Caco-2 (cell line): ENCODE measurements at regions not wholly inside any gene's neighbourhood (a gene's known extent, or its start where the extent isn't known, plus 50 kb on each side); places are given as distances from the start of the nearest gene placed in this dataset.

Source experiments
- BruUV-seq: library from RNA; stranded (reverse); fragments of 400-500 nt; replicated peaks from 2 replicates; lab custom pipeline; 2021; lab: Mats Ljungman, UMichigan
- CTCF ChIA-PET: fragments of 300-600 bp; sonication (Branson Sonifier 250); formaldehyde crosslinking; loops from one replicate; lab custom pipeline; 2022; ENCODE audit warnings: antibody characterized with exemption; lab: Charles Lee
- POLR2A ChIA-PET: fragments of 300-600 bp; sonication (Branson Sonifier 250); formaldehyde crosslinking; loops from one replicate; lab custom pipeline; 2022; ENCODE audit warnings: antibody characterized with exemption; lab: Charles Lee
- DNase-seq, 2 experiments: peaks; one replicate each; pipeline versions ENCODE4 v3.0.0 to v3.0.0-alpha.2; 2020 to 2022
- H3K27me3 ChIP-seq: replicated peaks from 2 replicates; pipeline ENCODE4 v1.6.0; 2011; ENCODE audit warnings: low read length; ENCODE audit not compliant: control insufficient read depth, insufficient read depth
- H3K36me3 ChIP-seq: 2 replicates; pipeline ENCODE4 v1.5.1; 2011; ENCODE audit warnings: low read length; ENCODE audit not compliant: control insufficient read depth, insufficient read depth
- H3K4me1 ChIP-seq: fragments of 250-450 bp; sonication (Bioruptor Pico); 2 replicates; pipeline ENCODE4 v1.5.1; 2020; ENCODE audit warnings: mild to moderate bottlenecking
- H3K4me3 ChIP-seq: 2 replicates; pipeline ENCODE4 v1.5.1; 2011; ENCODE audit warnings: low read depth, mild to moderate bottlenecking, control low read depth, low read length
- H3K9me3 ChIP-seq: fragments of 250-450 bp; sonication (Bioruptor Pico); 2 replicates; pipeline ENCODE4 v1.5.1; 2020; ENCODE audit warnings: mild to moderate bottlenecking, moderate library complexity
- H3K27ac Mint-ChIP-seq: one replicate; pipeline ENCODE4 v1.8.0; 2022; ENCODE audit warnings: mixed read lengths; ENCODE audit not compliant: unreplicated experiment
- H3K27me3 Mint-ChIP-seq: one replicate; pipeline ENCODE4 v1.8.0; 2022; ENCODE audit warnings: mixed read lengths; ENCODE audit not compliant: insufficient read depth, unreplicated experiment
- H3K36me3 Mint-ChIP-seq: one replicate; pipeline ENCODE4 v1.8.0; 2022; ENCODE audit warnings: mild to moderate bottlenecking, mixed read lengths; ENCODE audit not compliant: insufficient read depth, unreplicated experiment
- H3K4me1 Mint-ChIP-seq: one replicate; pipeline ENCODE4 v1.8.0; 2022; ENCODE audit warnings: low read depth, mixed read lengths; ENCODE audit not compliant: unreplicated experiment
- H3K4me3 Mint-ChIP-seq: one replicate; pipeline ENCODE4 v1.8.0; 2022; ENCODE audit warnings: mild to moderate bottlenecking, moderate library complexity, mixed read lengths; ENCODE audit not compliant: unreplicated experiment
- H3K9me3 Mint-ChIP-seq: one replicate; pipeline ENCODE4 v1.8.0; 2022; ENCODE audit warnings: mixed read lengths; ENCODE audit not compliant: unreplicated experiment
- CTCF ChIP-seq, 2 experiments: fragments of 200-600 bp in 1 of 2; IDR thresholded peaks; 1 replicate in 1 of 2; 2 replicates in 1 of 2; pipeline versions ENCODE4 v1.5.1 to v1.8.0; 2011 to 2022; ENCODE audit warnings: antibody characterized with exemption in 1 of 2, control low read depth in 1 of 2, inconsistent platforms in 1 of 2, low read depth in 1 of 2, low read length in 1 of 2, mild to moderate bottlenecking in 1 of 2, moderate library complexity in 1 of 2; ENCODE audit not compliant: insufficient read depth in 1 of 2, severe bottlenecking in 1 of 2, unreplicated experiment in 1 of 2
- intact Hi-C: fragments of 100-400 bp; cut with micrococcal nuclease; formaldehyde crosslinking; loops from one replicate; pipeline ENCODE4 v1.10.0; 2022; ENCODE audit not compliant: unreplicated experiment

- Mint-ChIP-seq H3K9me3 (peaks cover 10% of the 10 kb centered on the region), H3K27me3 (no peaks in the 10 kb centered on the region), H3K36me3 (no peaks in the 10 kb centered on the region), H3K27ac (no peak overlapping the region), H3K4me3 (no peak overlapping the region), H3K4me1 (no peaks in the 10 kb centered on the region)
- Histone ChIP-seq H3K36me3 (no peaks in the 10 kb centered on the region), H3K4me1 (no peaks in the 10 kb centered on the region), H3K4me3 (no peak overlapping the region), H3K9me3 (no peaks in the 10 kb centered on the region), H3K27me3 (no peaks in the 10 kb centered on the region)
- intact Hi-C loops: no loop called here
- DNase-seq: no peak
- BruUV-seq: no TSS peak
- ChIA-PET POLR2A (no interaction called here), CTCF (no interaction called here)
- TF ChIP-seq CTCF (IDR thresholded peaks at IDR 0.05; ENCODE audit: insufficient read depth in 1 of 2, low read depth in 1 of 2, low read length in 1 of 2, severe bottlenecking in 1 of 2, unreplicated experiment in 1 of 2): no peak
These were observed 480.2 kb upstream of the PRICKLE1 start for GRCh38 chr12:43069768-43070221.

- Histone ChIP-seq H3K4me1 (no peaks in the 10 kb centered on the region), H3K9me3 (no peaks in the 10 kb centered on the region), H3K27me3 (no peaks in the 10 kb centered on the region), H3K36me3 (no peaks in the 10 kb centered on the region), H3K4me3 (no peak overlapping the region)
- H3K27me3 Mint-ChIP-seq: no peaks in the 10 kb centered on the region
- no peaks in the 10 kb centered on the region for H3K9me3 Mint-ChIP-seq
- CTCF ChIA-PET: no interaction called here
- no peak overlapping the region for H3K27ac Mint-ChIP-seq
- DNase-seq: no peak
- H3K4me1 Mint-ChIP-seq: no peaks in the 10 kb centered on the region
- POLR2A ChIA-PET: no interaction called here
- intact Hi-C loops: no loop called here
- no peak for TF ChIP-seq CTCF (IDR thresholded peaks at IDR 0.05; ENCODE audit: insufficient read depth in 1 of 2, low read depth in 1 of 2, low read length in 1 of 2, severe bottlenecking in 1 of 2, unreplicated experiment in 1 of 2)
- no peak overlapping the region for H3K4me3 Mint-ChIP-seq
- no peaks in the 10 kb centered on the region for H3K36me3 Mint-ChIP-seq
- no TSS peak for BruUV-seq
These were observed 476.9 kb upstream of the PRICKLE1 start for GRCh38 chr12:43066471-43066870.

GRCh38 chr12:43063650-43064049 lies 474.1 kb upstream of the PRICKLE1 start:
- H3K9me3 Mint-ChIP-seq: no peaks in the 10 kb centered on the region
- H3K4me1 Mint-ChIP-seq: no peaks in the 10 kb centered on the region
- no peaks in the 10 kb centered on the region for H3K9me3 ChIP-seq
- BruUV-seq: no TSS peak
- no peaks in the 10 kb centered on the region for H3K27me3 Mint-ChIP-seq
- H3K27ac Mint-ChIP-seq: no peak overlapping the region
- no peaks in the 10 kb centered on the region for H3K36me3 Mint-ChIP-seq
- H3K4me1 ChIP-seq: no peaks in the 10 kb centered on the region
- H3K4me3 Mint-ChIP-seq: no peak overlapping the region
- ChIA-PET CTCF (no interaction called here), POLR2A (no interaction called here)
- no peak for TF ChIP-seq CTCF (IDR thresholded peaks at IDR 0.05; ENCODE audit: insufficient read depth in 1 of 2, low read depth in 1 of 2, low read length in 1 of 2, severe bottlenecking in 1 of 2, unreplicated experiment in 1 of 2)
- H3K27me3 ChIP-seq: no peaks in the 10 kb centered on the region
- DNase-seq: no peak
- no peaks in the 10 kb centered on the region for H3K36me3 ChIP-seq
- no peak overlapping the region for H3K4me3 ChIP-seq
- intact Hi-C loops: no loop called here
